Thymus (tissue), 11 donors: ENCODE measurements at regions not wholly inside any gene's neighbourhood (a gene's known extent, or its start where the extent isn't known, plus 50 kb on each side); places are given as distances from the start of the nearest gene placed in this dataset.

Experiments used
- DNase-seq, 9 donors: peaks; one replicate each; pipeline ENCODE4 v3.0.0-alpha.2; 2013; ENCODE audit warnings: low spot score in 9 of 9, low read depth in 6 of 9, missing footprints in 1 of 9
- H3K27ac ChIP-seq, 2 donors: one replicate each; pipeline ENCODE4 v1.5.1; 2013; ENCODE audit warnings: control low read depth in 1 of 2, low read depth in 1 of 2, low read length in 1 of 2, mild to moderate bottlenecking in 1 of 2, moderate library complexity in 1 of 2
- H3K27me3 ChIP-seq, 2 donors: one replicate each; pipeline ENCODE4 v1.5.1; 2013; ENCODE audit warnings: low read length in 1 of 2; ENCODE audit not compliant: control insufficient read depth in 2 of 2, insufficient read depth in 1 of 2
- H3K36me3 ChIP-seq, 2 donors: one replicate each; pipeline ENCODE4 v1.5.1; 2013; ENCODE audit warnings: low read length in 1 of 2, mild to moderate bottlenecking in 1 of 2, moderate library complexity in 1 of 2; ENCODE audit not compliant: control insufficient read depth in 2 of 2, insufficient read depth in 2 of 2
- H3K4me1 ChIP-seq, 2 donors: one replicate each; pipeline ENCODE4 v1.5.1; 2013; ENCODE audit warnings: low read length in 2 of 2; ENCODE audit not compliant: control insufficient read depth in 2 of 2, insufficient read depth in 2 of 2
- H3K4me3 ChIP-seq, 2 donors: one replicate each; pipeline ENCODE4 v1.5.1; 2013; ENCODE audit warnings: low read length in 2 of 2, control low read depth in 1 of 2, mild to moderate bottlenecking in 1 of 2
- H3K9me3 ChIP-seq, 2 donors: one replicate each; pipeline ENCODE4 v1.5.1; 2013; ENCODE audit warnings: low read length in 1 of 2, mild to moderate bottlenecking in 1 of 2; ENCODE audit not compliant: control insufficient read depth in 2 of 2, insufficient read depth in 1 of 2
- WGBS: extraction: QIAGEN DNeasy Blood & Tissue Kit; methylation state at CpG from one replicate; pipeline ENCODE4 v1.1.7; 2013; 5-methylcytosine and 5-hydroxymethylcytosine counted together
- donor health status: healthy.

DNA sequence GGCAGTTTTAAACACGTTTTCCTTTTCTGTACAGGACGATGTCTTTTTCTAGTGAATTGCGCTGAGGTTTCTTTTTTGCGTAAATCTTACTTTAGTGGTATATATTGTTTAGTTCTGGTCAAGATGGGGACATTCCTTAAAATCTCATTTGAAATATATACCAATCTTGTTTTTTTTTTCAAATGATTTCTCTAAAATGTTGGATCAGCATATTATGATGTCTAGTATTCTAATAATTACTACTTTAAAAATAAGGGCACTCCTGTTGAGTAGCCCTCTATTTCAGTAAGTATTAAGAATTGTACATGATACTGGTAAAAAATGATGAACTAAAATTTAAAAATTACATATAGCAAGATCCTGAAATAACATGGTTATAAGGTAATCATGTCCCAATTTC lies 224.1 kb upstream of the ARHGAP24 start:
- no peaks in the 10 kb centered on the region for H3K27me3 ChIP-seq
- H3K4me3 ChIP-seq, result no peak overlapping the region
- H3K9me3 ChIP-seq, result no peaks in the 10 kb centered on the region
- H3K4me1 ChIP-seq, result no peaks in the 10 kb centered on the region
- H3K27ac ChIP-seq, result no peak overlapping the region
- DNase-seq, result no peak
- H3K36me3 ChIP-seq, result no peaks in the 10 kb centered on the region
- WGBS, result 66% methylated on average over 4 of the region's 4 CpGs

DNA sequence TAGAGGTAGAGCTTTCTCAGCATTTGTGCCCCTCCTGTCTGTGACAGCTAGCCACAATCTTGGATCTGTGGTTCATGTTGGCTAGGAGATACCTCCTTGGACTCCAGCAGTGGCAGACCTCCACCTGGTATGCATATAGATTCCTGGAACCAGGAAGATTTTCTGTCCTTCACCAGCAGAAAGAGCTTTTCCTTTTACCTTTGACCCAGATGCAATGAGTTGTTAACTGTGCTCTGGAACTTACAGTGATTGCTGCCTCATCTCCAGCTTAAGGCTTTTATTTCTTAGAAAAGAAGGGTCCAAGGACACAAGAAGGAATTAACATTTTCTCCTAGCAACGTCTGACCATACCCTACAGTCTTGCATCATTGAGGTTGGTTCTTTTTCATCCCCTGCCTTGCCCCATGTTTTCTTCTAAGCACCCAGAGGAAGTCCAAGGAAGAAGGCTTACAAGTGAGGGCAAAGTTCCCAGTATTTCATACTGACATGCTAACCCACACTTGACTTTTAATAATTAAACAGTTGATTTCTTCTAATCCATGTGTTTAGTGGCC lies 217.1 kb upstream of the ARHGAP24 start:
- no peak for DNase-seq
- Histone ChIP-seq H3K27ac (no peak overlapping the region), H3K4me1 (no peaks in the 10 kb centered on the region), H3K36me3 (no peaks in the 10 kb centered on the region), H3K27me3 (no peaks in the 10 kb centered on the region), H3K9me3 (no peaks in the 10 kb centered on the region), H3K4me3 (no peak overlapping the region)
- 74% methylated on average over 1 of the region's 1 CpG for WGBS

DNA sequence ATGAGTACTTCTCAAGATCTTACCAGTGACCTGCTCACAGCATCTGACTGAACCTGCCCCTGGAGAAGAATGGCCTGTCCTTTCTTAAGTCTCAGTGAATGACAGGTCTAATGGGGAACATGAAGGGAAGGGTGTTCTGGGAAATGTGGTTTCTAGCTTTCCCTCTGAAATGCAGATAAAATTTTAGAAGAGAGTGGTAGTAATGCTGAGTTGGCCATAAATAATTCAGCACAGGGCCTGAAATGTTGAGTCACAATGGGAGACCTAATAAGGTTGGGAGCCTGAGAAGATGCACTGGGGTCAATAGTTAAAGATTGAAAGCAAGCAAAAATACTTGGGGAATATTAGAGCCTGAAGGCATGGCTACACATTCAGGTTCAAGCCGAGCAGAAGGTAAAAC lies 214.9 kb upstream of the ARHGAP24 start:
- H3K4me3 ChIP-seq, result no peak overlapping the region
- H3K4me1 ChIP-seq, result no peaks in the 10 kb centered on the region
- no peak overlapping the region for H3K27ac ChIP-seq
- WGBS, result 93% methylated on average over 1 of the region's 1 CpG
- H3K9me3 ChIP-seq, result no peaks in the 10 kb centered on the region
- H3K27me3 ChIP-seq, result no peaks in the 10 kb centered on the region
- no peaks in the 10 kb centered on the region for H3K36me3 ChIP-seq
- no peak for DNase-seq

DNA sequence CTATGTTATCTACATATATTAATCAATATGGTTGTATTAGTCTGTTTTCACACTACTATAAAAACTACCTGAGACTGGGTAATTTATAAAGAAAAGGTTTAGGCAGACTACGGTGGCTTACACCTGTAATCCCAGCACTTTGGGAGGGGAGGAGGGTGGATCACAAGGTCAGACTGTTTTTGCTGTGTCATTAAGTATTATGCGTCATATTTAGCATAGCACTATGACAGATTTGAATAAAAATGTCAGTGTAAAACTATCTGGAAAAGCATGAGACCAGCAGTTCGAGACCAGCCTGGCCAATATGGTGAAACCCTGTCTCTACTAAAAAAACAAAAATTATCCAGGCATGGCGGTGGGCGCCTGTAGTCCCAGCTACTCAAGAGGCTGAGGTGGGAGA lies 209.7 kb upstream of the ARHGAP24 start:
- no peaks in the 10 kb centered on the region for H3K27me3 ChIP-seq
- no peak overlapping the region for H3K27ac ChIP-seq
- 97% methylated on average over 5 of the region's 5 CpGs for WGBS
- no peaks in the 10 kb centered on the region for H3K4me1 ChIP-seq
- H3K4me3 ChIP-seq, result no peak overlapping the region
- no peaks in the 10 kb centered on the region for H3K36me3 ChIP-seq
- DNase-seq, result no peak
- H3K9me3 ChIP-seq, result no peaks in the 10 kb centered on the region

DNA sequence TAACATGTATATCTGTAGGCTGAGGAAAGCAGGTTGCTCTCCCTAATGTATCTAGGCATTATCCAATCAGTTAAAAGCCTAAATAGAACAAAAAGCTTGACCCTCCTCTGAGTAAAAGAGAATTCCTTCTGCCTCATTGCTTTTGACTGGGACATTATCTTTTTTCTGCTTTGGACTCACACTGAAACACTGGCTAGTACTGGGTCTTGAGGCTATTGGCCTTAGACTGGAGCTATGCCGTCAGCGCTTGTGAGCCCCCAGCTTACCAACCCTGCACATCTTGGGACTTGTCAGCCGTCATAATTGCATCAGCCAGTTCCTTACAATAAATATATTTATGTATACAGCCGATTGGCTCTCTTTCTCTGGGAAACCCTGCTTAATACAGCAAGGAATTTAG lies 206.8 kb upstream of the ARHGAP24 start:
- H3K4me1 ChIP-seq, result no peaks in the 10 kb centered on the region
- no peak overlapping the region for H3K4me3 ChIP-seq
- 94% methylated on average over 4 of the region's 4 CpGs for WGBS
- no peaks in the 10 kb centered on the region for H3K36me3 ChIP-seq
- no peak for DNase-seq
- H3K9me3 ChIP-seq, result no peaks in the 10 kb centered on the region
- no peak overlapping the region for H3K27ac ChIP-seq
- H3K27me3 ChIP-seq, result no peaks in the 10 kb centered on the region

DNA sequence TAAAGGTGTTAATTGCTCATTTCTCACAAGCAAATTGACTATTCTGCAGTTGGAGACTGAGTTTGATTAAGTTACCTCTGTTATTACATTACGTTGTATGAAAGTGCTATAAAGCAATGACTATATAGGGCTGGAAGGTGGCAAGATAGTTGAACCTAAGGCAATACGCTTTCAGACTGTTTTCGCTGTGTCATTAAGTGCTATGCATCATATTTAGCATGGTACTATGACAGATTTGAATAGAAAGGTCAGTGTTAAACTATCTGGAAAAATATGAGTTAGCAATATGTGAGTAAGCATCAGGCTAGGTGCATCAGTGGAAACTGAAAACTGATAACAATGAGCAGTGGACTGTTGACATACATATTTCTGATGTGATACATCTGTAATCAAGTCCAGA lies 206.0 kb upstream of the ARHGAP24 start:
- H3K4me1 ChIP-seq, result no peaks in the 10 kb centered on the region
- H3K4me3 ChIP-seq, result no peak overlapping the region
- no peaks in the 10 kb centered on the region for H3K36me3 ChIP-seq
- DNase-seq, result no peak
- no peaks in the 10 kb centered on the region for H3K9me3 ChIP-seq
- 92% methylated on average over 3 of the region's 3 CpGs for WGBS
- H3K27me3 ChIP-seq, result no peaks in the 10 kb centered on the region
- H3K27ac ChIP-seq, result no peak overlapping the region

DNA sequence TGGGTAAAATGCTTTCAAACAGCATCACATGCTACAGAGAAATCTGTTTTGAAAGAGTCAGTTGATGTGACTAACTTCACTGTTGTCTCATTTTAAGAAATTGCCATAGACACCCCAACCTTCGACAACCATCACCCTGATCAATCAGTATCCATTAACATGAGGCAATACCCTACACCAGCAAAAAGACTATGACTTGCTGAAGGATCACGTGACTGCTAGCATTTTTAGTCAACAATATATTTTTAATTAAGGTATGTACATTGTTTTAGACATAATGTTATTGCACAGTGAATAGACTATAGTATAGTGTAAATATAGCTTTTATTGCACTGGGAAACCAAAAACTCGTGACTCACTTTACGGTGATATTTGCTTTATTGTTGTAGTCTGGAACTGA lies 200.0 kb upstream of the ARHGAP24 start:
- Histone ChIP-seq H3K9me3 (no peaks in the 10 kb centered on the region), H3K36me3 (no peaks in the 10 kb centered on the region), H3K27me3 (no peaks in the 10 kb centered on the region), H3K4me3 (no peak overlapping the region), H3K27ac (no peak overlapping the region), H3K4me1 (no peaks in the 10 kb centered on the region)
- WGBS, result 97% methylated on average over 4 of the region's 4 CpGs
- no peak for DNase-seq

DNA sequence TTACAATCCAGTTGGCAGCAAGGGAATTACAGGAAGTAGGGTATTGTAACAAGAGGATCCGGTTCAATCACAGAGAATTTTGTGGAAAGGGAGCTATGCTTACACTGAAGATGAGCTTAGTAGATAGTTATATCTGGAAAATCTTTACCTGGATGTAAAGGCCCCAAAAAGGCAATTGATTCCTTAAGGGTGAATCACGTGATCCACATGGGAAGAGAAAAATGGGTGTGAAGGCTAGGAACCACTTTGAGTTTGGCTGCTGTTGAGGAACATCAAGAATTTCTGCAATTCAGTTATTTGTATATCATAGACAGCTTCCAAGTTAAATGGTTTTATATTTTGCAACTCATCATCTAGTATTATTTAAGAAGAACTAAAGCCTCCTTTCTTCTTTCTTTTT lies 194.0 kb upstream of the ARHGAP24 start:
- 92% methylated on average over 2 of the region's 2 CpGs for WGBS
- Histone ChIP-seq H3K4me3 (no peak overlapping the region), H3K9me3 (no peaks in the 10 kb centered on the region), H3K27me3 (no peaks in the 10 kb centered on the region), H3K27ac (no peak overlapping the region), H3K36me3 (no peaks in the 10 kb centered on the region), H3K4me1 (no peaks in the 10 kb centered on the region)
- no peak for DNase-seq

DNA sequence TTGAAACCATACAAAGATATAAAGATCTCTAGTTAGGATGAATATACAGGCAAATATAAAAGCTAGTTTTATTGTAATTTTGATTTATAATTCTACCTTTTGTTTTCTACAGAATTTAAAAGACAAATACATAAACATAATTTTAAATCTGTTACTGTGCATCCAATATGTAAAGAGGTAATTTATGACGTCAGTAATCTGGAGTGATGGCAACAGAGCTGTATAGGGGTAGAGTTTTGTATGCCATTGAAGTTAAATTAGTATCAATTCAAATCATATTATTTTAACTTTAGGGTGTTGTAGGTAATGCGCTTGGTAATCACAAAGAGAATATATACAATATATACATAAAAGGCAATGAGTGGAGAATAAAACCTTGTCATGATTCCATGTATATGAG lies 183.7 kb upstream of the ARHGAP24 start:
- 74% methylated on average over 2 of the region's 2 CpGs for WGBS
- DNase-seq, result no peak
- Histone ChIP-seq H3K4me3 (no peak overlapping the region), H3K27me3 (no peaks in the 10 kb centered on the region), H3K9me3 (no peaks in the 10 kb centered on the region), H3K4me1 (no peaks in the 10 kb centered on the region), H3K36me3 (no peaks in the 10 kb centered on the region), H3K27ac (no peak overlapping the region)

DNA sequence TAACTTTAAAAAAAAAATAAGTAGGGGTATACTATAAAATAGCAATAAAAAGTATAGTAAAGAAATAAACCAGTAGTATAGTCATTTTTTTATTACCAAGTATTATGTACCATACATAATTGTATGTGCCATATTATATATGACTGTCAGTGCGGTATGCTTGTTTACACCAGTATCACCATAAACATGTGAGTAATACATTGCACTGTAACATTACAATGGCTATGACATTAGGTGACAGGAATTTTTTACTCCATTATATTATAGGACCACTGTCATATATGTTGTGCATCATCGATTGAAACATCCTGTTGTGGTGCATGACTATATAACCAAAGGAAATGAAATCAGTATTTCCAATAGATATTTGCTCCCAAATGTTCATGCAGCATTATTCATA lies 176.9 kb upstream of the ARHGAP24 start:
- no peaks in the 10 kb centered on the region for H3K36me3 ChIP-seq
- H3K27me3 ChIP-seq, result no peaks in the 10 kb centered on the region
- WGBS, result over 99% methylated on average over 2 of the region's 2 CpGs
- H3K4me1 ChIP-seq, result no peaks in the 10 kb centered on the region
- DNase-seq, result no peak
- no peak overlapping the region for H3K27ac ChIP-seq
- H3K9me3 ChIP-seq, result no peaks in the 10 kb centered on the region
- H3K4me3 ChIP-seq, result no peak overlapping the region
